ENCODE measurements at regions not wholly inside any gene's neighbourhood (a gene's known extent, or its start where the extent isn't known, plus 50 kb on each side); places are given as distances from the start of the nearest gene placed in this dataset.
"Not testable (repeated sequence)": the region's sequence is repeated elsewhere in the genome, so short reads cannot be mapped to it uniquely, and the experiment has no call there.

DNA sequence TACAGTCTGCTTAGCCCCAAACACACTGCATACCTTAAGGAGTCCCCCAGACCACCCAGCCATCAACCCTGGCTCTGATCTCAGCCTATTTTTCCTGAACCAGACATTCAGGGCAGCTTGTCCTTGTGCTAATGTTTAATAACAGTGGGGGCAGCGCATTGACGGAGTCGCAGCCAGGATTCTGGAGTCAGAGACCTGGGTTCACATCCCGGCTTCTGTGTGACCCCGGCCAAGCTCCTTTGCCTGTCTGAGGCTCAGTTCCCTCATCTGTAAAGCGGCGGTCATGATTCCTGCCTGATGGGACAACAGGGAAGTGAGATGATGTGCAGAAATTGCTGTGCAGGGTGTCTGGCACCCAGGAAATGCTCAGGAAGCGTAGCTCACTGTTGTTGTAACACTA lies 63.1 kb downstream of the MATN1 start:
- DNase-seq: no peak

DNA sequence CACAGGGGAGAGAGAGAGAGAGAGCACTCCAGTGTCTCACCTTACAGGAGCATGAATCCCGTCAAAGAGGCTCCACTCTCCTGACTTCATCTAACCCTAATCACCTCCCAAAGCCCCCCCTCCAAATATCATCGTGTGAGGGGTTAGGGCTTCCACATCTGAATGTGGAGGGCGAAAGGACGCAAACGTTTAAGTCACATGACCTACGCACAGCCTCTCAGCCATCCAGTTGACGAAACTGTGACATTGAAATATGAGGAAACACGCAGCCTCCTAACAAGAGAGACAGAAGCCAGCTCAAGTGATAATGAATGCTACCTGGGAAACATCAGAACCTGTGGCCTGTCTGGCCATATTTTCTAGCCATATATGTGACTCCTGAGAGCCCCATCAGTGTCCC lies 63.7 kb downstream of the MATN1 start:
- no peak for DNase-seq

DNA sequence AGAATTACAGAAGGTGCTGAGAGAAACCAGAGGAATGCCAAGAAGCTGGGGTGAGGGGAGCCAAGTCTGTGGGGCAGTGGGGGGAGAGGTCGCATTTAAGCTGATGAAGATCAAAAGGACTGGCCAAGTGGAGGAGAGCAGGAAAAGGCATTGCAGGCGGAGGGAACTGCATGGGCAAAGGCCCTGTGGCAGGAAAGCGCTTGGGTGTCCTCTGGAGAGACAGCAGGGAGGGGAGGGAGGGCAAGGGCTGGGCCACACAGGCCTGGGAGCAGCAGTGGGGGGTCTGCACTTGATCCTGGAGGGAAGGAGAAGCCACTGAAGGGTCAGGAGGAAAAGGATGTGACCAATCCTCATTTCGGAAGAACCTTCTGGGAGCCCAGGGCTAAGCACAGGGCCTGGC lies 65.0 kb downstream of the MATN1 start:
- not testable (repeated sequence) for DNase-seq

DNA sequence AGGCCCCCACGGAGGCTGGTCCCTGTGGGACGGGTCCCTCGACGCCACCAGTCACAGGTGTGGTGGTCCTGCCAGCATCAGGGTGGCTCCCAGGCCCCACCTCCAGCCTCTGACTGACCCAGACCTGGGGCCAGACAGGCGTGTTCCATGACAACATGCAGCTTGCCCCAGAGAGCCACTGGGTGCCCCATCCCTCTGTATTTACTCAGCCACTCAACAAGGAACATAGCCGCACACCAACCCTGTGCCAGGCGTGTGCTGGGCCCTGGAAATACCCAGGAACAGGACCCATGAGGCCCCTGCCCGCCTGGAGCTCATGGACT lies 65.4 kb downstream of the MATN1 start:
- no peak for DNase-seq

DNA sequence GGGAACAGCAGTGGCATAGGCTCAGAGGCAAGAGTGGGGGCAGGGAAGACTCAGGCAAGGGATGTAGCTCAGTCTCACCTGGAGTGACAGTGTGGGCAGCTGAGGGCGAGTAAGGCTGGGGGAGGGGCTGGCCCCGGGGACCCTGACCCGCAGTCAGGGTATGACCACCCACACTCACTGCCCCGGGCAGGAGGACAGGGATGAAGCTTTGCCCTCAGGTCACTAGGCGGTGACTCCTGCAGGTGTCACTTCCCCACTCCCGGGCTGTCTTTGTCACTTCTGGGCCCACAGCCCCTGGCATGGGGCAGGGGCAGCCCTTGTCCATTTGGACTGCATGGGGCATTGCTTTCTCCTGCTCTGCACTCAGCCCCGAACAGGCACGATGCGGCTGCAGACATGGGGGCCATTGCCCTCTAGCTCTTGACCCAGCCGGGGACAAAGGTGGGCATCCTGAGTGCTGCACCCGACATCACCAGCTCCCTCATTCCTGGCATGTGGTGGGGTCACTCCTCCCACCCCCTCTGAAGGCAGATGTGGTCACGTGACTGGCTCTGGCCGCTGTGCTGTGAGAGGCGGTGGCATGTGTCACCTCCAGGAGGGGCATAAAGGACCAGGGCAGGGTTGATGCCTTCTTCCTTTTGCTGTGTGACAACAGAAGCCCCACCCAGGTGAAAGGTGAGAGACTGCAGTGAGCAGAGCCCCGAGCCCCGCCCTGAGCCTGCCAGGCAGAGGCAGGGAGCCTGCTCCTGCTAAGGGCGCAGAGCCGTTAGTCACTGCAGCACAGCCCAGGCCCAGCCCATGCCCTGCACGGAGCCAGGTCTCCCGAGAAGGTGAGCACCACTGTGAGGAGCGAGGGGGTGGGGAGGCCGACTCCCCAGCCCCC lies 66.0 kb downstream of the MATN1 start:
- DNase-seq: no peak

DNA sequence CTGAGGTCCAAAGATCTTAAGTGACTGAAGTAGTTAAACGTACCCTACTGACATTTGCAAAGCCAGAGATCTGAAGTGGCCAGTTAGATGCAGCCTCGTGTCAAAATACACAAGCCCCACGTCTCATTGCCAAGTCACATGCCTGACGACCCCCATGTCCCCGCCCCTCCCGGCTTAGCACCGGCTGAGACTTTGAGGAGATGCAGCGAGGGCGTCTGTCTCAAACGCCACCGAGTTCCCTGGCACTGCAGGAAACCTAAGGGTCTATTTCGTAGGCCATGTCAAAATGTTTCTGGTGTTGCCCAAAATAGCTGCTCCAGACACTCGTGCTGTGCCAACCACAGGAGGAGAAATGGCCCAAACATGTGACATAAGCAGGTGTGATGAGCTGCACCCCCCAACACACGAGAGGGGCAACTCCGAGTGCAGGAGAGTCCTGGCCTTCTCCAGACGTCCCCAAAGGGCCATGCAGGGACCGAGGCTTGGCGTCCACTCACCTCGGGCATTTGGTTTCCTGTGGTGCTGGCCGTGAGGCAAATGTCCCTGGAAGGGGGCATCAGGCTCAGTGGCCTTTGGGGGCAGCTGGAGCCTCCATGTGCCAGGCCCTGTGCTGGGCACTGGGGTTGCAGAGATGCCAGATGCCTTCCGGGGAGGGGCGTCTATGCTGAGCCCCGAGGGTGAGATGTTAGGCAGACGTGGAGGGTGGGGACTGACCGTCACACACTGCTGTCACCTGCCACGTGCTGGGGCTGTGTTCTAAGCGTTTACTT lies 67.0 kb downstream of the MATN1 start:
- DNase-seq: no peak

DNA sequence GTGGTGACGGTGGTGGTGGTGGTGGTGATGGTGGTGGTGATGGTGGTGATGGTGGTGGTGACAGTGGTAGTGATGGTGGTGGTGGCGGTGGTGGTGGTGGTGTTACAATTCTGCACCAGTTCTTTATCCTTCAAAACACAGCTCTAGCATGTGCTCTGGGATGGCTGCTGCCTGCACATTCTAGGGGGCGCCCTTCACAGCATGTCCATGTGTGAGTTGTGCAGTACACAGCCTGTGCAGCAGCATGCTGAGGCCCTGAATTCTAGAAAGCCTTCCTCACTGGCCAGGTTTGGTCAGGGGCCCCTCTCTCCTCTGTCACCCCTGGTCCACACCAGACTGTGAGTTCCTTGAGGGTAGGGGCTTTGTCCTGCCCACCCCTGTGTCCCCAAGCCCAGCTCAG lies 67.7 kb downstream of the MATN1 start:
- DNase-seq: no peak

DNA sequence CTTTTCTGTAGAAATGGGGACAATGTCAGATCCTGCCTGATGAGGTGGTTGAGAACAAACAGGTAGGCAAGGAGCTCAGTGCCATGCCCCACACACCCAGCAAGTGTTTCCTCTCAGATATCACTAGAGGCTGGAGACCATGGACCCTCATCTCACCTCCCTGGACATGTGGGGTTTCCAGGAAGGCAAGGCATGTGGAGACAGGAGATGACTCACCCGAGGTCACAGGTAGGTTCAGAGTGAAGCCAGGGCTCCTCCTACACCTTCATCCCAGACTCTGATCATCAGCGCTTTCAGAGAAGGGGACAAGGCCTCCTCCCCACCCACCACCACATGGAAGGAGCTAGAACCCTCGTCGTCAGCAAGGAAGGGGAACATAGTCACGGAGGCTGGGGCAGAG lies 69.2 kb downstream of the MATN1 start:
- DNase-seq: no peak

DNA sequence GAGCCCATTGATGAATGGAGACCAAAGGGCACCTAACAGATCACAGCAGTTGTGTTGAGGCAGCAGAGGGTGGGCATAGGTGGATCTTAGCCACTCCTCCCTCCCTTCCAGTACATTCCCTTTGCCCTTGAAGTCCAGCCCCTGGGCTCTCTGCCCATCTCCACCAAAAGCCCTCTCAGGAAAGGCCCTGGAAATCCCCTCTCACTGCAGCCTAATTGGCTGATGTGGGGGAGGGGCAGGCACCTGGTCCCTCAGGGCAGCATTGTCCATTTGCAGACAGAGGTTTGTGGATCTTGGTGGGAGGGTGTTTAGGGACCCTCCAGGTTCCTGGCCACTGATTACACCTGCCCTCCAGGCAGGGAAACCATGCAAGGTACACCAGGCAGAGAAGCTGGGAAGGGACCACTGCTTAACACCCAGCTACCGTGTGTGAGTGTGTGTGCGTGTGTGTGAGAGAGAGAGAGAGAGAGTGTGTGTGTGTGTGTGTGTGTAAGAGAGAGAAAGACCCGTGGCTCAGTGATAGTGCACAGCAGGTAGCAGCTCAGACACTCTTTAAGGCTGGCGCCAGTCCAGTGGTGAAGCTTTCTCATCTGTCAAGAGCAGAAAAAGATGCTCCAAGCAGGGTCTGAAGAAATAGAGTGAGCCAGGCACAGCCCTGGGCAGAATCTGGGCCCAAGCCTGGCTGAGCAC lies 71.1 kb downstream of the MATN1 start:
- no peak for DNase-seq

DNA sequence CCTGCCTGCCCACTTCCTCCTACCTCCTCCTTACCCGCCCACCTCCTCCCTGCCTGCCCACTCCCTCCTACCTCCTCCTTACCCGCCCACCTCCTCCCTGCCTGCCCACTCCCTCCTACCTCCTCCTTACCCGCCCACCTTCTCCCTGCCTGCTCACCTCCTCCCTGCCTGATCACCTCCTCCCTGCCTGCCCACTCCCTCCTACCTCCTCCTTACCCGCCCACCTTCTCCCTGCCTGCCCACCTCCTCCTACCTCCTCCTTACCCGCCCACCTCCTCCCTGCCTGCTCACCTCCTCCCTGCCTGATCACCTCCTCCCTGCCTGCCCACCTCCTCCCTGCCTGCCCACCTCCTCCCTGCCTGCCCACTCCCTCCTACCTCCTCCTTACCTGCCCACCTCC lies 72.0 kb downstream of the MATN1 start:
- DNase-seq: not testable (repeated sequence)

DNA sequence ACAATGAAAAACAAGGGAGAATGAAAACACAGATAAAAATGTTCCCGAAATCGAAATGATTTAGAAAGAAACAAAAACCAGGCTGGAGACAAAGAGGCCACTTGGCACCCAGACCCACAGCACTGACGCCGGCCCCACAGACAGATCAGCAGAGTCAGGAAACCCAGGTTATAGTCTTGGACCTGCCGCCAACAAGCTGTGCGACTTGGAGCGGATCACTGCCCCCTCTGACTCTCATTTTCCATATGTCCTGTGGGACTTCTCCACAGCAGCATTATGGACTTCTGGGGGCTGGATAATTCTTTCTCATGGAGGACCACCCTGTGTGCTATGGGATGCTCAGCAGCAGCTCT lies 72.4 kb downstream of the MATN1 start:
- no peak for DNase-seq

DNA sequence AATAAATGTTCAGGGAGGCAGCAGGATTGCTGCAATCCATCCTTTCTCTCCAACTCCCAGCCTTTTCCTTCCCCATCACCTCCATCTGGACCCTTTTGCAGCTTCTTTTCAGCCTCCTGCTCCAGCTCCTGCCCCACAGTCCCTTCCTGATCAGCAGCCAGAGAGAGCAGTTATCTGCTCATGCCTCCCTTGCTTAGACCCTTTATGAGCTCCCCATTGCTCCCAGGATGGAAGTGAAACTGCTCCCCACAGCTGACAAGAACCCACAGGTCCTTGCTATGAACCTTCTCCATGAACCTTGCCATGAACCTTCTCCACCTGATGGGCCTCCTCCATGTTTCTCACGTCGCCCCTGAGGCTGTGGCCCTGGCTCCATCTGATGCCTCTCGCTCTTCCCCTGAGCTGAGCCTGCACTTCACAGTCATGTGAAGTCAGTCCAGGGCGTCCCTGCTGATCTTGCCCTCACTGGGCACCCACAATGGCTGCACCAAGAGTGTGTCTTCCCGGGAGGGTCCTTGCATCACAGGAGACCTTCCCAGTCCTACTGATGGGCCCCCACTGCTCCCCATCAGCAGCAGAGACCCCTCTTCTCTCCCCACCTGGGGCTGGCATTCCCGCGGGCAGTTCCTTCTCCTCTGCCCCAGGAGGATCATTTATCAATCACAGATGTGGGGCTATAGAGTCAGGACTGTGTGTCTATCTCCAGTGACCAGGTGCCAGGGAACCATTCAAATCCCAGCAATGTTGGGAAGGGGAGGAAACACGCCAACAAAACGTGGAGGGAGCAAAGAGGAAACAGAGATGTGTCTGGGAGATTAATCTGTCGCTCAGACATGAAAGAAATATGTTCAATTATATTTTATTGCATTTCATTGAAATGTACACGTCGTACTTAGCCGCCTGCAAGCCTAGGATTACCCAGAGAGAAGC lies 73.1 kb downstream of the MATN1 start:
- DNase-seq: no peak

DNA sequence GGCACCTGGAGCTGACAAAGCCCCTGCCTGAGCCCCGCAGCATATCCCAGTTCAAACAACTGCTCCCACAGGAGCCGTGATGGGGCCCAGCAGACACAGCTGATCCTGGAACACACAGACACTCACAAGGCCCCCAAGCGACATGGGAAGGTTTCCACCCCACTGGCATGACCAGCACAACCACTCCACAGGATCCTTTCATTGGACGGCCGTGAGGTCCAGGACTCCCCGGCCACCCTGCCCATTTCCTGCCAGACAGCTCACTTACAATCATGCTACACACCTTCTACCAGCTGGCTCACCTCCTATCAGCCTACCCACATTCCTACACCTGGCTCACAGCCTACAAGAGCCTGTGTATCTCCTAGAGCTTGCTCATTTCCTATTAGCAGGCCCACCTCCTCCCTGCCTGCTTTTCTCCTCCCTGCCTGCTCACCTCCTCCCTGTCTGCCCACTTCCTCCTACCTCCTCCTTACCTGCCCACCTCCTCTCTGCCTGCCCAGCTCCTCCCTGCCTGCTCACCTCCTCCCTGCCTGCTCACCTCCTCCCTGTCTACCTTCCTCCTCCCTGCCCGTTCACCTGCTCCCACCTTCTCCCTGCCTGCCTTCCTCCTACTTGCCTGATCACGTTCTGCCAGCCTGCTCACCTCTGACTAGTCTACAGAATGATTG lies 73.9 kb downstream of the MATN1 start:
- no peak for DNase-seq

DNA sequence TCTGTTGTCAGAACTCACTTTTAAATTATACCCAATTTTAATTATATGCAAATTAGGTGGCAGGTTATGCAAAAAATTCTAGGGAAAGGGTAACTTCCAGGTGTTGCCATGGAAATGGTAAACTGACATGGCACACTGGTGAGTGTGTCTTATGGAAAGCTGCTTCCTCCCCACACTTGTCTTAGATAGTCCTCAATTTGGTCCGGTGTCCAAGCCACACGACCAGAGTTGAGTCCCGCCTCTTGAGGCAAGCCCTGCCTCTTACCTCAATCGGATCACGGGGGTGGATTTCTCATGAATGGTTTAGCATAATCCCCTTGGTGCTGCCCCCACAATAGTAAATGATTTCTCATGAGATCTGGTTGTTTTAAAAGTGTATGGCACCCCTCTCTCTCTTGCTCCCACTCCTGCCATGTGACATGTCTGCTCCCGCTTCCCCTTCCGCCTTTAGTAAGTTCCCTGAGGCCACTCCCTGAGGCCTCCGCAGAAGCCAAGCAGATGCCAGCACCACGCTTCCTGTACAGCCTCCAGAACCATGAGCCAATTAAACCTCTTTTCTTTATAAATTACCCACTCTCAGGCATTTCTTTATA lies 74.9 kb downstream of the MATN1 start:
- no peak for DNase-seq

DNA sequence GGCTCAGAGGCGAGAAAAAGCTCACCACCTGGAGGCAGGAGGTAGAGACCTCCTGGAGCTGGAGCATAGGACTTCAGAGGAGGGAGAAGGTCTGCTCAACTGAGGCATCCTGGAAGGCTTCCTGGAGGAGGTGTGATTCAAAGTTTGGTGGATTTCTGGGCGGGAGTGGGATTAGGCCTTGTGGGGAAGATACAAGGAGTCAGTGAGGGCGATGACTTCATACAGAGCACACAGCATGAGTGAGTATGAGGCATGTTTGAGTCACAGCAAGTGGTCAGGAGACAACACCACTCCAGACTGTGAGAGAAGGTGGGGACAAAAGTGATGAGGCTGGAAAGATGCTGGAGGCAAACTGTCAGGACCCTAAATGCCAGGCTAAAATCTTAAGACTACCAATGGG lies 77.6 kb downstream of the MATN1 start:
- DNase-seq: no peak

DNA sequence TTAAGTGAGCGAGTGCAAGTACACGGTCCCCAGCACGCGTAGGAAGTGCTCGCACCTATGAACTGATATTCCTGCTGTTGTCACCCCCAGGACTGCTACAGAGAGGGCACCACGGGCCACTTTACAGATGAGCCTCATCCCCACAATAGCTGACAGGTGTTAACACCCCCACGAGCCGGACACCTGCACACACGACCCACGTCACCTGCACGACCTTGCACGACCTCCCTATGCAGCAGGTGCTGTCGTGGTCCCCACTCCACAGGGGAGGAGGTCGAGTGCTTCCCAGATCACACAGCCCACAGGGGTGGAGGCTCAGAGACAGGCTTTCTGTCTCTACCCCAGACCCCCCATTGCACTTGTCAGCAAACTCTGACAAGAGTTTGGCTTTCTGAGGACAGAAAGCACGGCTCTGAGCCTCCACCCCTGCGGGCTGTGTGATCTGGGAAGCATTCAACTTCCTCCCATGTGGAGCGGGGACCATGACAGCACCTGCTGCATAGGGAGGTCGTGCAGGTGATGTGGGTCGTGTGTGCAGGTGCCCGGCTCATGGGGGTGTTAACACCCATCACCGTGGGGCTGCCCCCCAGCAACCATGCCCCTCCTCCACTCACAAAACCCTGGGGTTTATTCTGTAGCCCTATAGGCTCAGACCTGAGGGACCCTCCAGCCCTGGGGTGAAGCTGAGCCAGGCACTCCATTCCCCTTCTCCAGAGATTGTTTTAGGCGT lies 80.8 kb downstream of the MATN1 start:
- no peak for DNase-seq

DNA sequence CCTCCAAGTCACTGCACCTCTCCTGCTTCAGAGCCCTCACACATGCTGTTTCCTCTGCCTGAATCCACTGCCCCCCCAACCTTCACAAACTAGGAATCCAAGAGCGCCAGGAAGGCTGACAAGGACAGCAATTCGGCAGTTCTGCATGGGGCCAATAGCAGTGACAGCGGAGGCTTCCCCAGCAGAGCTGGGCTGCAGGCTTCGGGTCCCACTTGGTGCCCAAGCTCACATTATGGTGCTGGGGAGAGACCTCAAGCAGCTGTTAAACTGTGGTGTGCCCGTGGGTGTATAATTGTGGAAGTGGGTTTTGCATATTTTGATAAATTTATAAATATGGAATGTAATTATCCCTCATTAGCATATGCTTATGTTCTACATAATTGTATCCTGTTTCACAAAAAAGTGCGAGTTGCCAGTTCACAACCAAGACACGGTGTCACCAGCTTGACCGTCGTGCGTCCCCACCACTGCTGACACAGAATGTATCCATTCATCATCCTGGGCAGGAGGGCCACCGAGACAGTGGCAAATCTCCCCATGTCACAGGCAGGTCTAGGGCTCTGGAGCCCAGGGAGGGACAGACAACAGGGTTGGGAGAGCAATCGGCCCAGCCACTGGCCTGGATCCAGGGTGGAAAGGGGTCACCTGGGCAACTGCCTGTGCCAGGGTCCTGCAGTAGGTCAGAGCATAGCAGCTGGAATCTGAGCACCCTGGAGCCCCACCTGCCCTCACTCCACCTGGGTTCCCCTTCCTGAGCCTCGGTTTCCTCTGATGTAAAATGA lies 81.6 kb downstream of the MATN1 start:
- no peak for DNase-seq

DNA sequence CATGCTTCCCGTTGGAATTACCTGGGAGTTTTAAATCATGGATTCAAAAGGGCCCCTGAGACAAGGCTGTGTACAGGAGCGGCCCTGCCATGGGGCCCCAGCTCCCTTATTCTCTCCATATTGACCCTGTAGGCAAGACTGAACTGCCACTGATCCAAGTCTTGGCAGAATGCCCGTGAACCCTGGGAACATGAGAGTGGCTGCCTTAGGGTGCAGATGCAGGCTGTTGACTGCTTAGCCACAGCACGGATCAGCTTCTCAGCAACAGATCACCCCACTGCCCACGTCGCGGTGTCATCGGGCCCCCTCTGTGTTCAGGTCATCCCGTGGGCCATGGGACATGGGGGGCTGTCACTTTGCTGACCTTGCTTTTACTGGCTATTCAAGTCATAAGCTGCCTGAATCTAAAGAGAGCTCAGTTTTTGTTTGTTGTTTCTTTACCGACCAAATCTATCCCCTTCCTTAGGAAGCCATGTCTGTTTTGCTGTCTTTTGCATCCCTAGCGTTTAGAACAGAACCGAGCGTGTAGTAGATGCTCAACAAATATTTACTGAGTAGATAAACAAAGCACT lies 83.4 kb downstream of the MATN1 start:
- DNase-seq: no peak

DNA sequence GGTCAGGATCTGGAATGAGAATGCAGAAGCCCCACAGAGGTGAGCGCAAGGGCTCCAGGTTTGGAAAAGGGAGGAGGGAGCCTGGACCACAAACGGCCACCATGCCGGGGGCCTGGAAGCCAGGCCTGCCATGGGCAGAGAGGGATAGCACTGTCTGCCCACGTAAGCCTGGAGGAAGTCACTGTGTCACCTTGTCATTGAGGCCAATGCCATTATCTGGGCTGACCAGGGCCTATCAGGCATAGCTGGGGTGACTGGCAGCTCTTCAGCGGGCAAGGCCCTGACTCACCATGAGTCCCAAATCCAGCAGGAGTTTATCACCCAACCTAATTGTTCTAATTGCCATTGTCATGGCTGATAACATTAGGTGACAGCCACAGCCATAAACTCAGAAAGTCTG lies 84.6 kb downstream of the MATN1 start:
- no peak for DNase-seq

DNA sequence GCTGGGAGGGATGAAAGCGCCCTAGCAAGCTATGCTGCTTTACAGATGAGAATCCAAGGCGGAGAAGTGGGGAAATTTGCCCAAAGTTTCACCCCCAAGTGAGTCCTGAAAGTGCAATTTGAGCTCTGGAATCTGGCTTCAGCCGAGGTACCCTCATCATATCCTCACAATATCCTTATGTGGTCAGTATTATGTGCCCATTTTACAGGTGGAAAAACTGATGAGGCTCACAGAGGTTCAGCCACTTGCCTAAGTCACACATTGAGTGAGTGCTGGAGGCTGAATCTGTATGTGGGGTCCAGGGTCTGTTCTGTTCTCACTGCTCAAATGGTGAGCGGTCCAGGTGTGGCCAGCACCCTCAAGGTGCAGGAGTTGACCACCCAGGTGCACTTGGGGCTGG lies 85.3 kb downstream of the MATN1 start:
- no peak for DNase-seq

All from activated T-cell treated with anti-CD3 and anti-CD28 coated beads, Interleukin-2, amount 50 U/mL, for 1 hour (primary cell).